ENCODE measurements at regions not wholly inside any gene's neighbourhood (a gene's known extent, or its start where the extent isn't known, plus 50 kb on each side); places are given as distances from the start of the nearest gene placed in this dataset.

DNA sequence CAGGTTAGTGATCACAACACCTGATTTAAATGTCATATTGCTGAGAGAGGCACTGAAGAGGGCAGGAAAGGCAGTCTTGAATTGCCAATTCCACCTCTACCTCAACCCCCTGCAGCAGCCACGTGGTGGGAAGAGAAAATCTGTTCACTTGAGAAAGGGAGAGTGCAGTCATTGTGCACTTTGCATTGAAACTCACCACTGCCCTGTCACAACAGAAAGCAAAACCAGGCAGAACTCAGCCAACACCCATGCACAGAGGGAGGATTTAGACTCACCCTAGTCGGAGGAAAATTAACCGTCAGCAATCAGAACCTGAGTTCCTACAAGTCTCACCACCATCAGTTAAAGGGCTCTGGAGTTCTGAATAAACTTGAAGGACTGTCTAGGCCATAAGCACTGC lies 1040.2 kb downstream of the HACE1 start:
- TF ChIP-seq POLR2AphosphoS5 (IDR thresholded peaks at IDR 0.05) (no peak), EP300 (IDR thresholded peaks at IDR 0.05) (no peak), POLR2A (IDR thresholded peaks at IDR 0.05) (no peak)
- TF ChIP-seq, protein P1, sequence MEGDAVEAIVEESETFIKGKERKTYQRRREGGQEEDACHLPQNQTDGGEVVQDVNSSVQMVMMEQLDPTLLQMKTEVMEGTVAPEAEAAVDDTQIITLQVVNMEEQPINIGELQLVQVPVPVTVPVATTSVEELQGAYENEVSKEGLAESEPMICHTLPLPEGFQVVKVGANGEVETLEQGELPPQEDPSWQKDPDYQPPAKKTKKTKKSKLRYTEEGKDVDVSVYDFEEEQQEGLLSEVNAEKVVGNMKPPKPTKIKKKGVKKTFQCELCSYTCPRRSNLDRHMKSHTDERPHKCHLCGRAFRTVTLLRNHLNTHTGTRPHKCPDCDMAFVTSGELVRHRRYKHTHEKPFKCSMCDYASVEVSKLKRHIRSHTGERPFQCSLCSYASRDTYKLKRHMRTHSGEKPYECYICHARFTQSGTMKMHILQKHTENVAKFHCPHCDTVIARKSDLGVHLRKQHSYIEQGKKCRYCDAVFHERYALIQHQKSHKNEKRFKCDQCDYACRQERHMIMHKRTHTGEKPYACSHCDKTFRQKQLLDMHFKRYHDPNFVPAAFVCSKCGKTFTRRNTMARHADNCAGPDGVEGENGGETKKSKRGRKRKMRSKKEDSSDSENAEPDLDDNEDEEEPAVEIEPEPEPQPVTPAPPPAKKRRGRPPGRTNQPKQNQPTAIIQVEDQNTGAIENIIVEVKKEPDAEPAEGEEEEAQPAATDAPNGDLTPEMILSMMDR (IDR thresholded peaks at IDR 0.05) = no peak
